Osteoblast (primary cell): ENCODE measurements at regions not wholly inside any gene's neighbourhood (a gene's known extent, or its start where the extent isn't known, plus 50 kb on each side); places are given as distances from the start of the nearest gene placed in this dataset.

Experiments used
- DNase-seq: peaks from one replicate; pipeline ENCODE4 v3.0.0; 2011; ENCODE audit warnings: low spot score, mixed read lengths; ENCODE audit not compliant: insufficient read length; ENCODE audit errors: missing footprints
- H2AFZ ChIP-seq: 2 replicates; pipeline ENCODE4 v1.6.0; 2011; ENCODE audit warnings: mild to moderate bottlenecking, low read length
- H3K27ac ChIP-seq: 2 replicates; pipeline ENCODE4 v1.5.1; 2011; ENCODE audit warnings: mild to moderate bottlenecking, low read depth, low read length, moderate library complexity
- H3K27me3 ChIP-seq: 2 replicates; pipeline ENCODE4 v1.6.0; 2012; ENCODE audit warnings: mild to moderate bottlenecking, control low read depth, inconsistent platforms, low read length, moderate library complexity; ENCODE audit not compliant: insufficient read depth
- H3K36me3 ChIP-seq: 2 replicates; pipeline ENCODE4 v1.5.1; 2011; ENCODE audit warnings: mild to moderate bottlenecking, low read length, control low read depth, moderate library complexity; ENCODE audit not compliant: insufficient read depth
- H3K4me1 ChIP-seq: 2 replicates; pipeline ENCODE4 v1.5.1; 2011; ENCODE audit warnings: mild to moderate bottlenecking, low read length, control low read depth, moderate library complexity; ENCODE audit not compliant: insufficient read depth
- H3K4me2 ChIP-seq: 2 replicates; pipeline ENCODE4 v1.6.0; 2011; ENCODE audit warnings: mild to moderate bottlenecking, low read length; ENCODE audit not compliant: insufficient read depth
- H3K4me3 ChIP-seq: fragments of 200-600 bp; sonication (generic); 3 replicates; pipeline ENCODE4 v1.5.1; 2012; ENCODE audit warnings: mild to moderate bottlenecking, low read length, inconsistent platforms; ENCODE audit not compliant: insufficient read depth
- H3K79me2 ChIP-seq: 2 replicates; pipeline ENCODE4 v1.6.0; 2012; ENCODE audit warnings: mild to moderate bottlenecking, low read length, control low read depth, inconsistent platforms; ENCODE audit not compliant: insufficient read depth
- H3K9me3 ChIP-seq: 2 replicates; pipeline ENCODE4 v1.5.1; 2011; ENCODE audit warnings: low read depth, low read length, control low read depth
- H4K20me1 ChIP-seq: 2 replicates; pipeline ENCODE4 v1.6.0; 2012; ENCODE audit warnings: mild to moderate bottlenecking, low read length, control low read depth; ENCODE audit not compliant: insufficient read depth
- CTCF ChIP-seq: IDR thresholded peaks from 2 replicates; pipeline ENCODE4 v1.5.1; 2011; ENCODE audit warnings: mild to moderate bottlenecking, low read depth, low read length, moderate library complexity; ENCODE audit errors: extremely low read depth

GRCh38 chr12:98372340-98373024 is 142.9 kb upstream of the TMPO start:
- no peaks in the 10 kb centered on the region for H4K20me1 ChIP-seq
- no peak for DNase-seq
- H3K4me1 ChIP-seq: no peaks in the 10 kb centered on the region
- H3K27ac ChIP-seq: no peak overlapping the region
- no peak overlapping the region for H3K4me2 ChIP-seq
- TF ChIP-seq CTCF: no peak
- H3K4me3 ChIP-seq: no peak overlapping the region
- no peaks in the 10 kb centered on the region for H3K9me3 ChIP-seq
- no peaks in the 10 kb centered on the region for H3K36me3 ChIP-seq
- H3K27me3 ChIP-seq: peaks cover 3% of the 10 kb centered on the region
- no peaks in the 10 kb centered on the region for H3K79me2 ChIP-seq
- H2AFZ ChIP-seq: no peak overlapping the region

GRCh38 chr12:98373025-98373554 is 142.3 kb upstream of the TMPO start:
- DNase-seq: no peak

DNA sequence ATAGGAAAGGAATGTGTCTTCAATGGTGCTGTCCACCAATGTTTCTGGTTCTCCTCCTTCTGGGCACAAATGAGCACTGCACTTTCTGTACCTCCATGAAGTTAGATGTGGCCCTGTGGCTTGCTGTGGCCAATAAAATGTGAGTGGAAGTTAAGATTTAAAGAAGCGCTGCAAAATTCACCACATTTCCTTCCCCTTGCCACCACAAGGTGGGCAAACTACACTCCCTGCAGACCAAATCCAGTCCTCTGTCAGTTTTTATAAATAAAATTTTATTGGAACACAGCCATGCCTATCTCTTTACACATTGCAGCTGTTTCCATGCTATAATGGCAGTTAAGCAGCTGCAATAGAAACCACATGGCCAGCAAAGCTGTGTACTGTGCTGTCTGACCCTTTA is 141.4 kb upstream of the TMPO start:
- no peaks in the 10 kb centered on the region for H3K36me3 ChIP-seq
- H3K27ac ChIP-seq: no peak overlapping the region
- no peaks in the 10 kb centered on the region for H4K20me1 ChIP-seq
- H2AFZ ChIP-seq: no peak overlapping the region
- H3K79me2 ChIP-seq: no peaks in the 10 kb centered on the region
- DNase-seq: no peak
- peaks cover 3% of the 10 kb centered on the region for H3K27me3 ChIP-seq
- H3K9me3 ChIP-seq: no peaks in the 10 kb centered on the region
- TF ChIP-seq CTCF: peak; percentile 41
- H3K4me1 ChIP-seq: no peaks in the 10 kb centered on the region
- no peak overlapping the region for H3K4me3 ChIP-seq
- H3K4me2 ChIP-seq: no peak overlapping the region

More at GRCh38 chr12:98373025-98373554, 142.3 kb upstream of the TMPO start:
- Histone ChIP-seq H3K27ac (no peak overlapping the region), H2AFZ (no peak overlapping the region), H4K20me1 (no peaks in the 10 kb centered on the region), H3K27me3 (peaks cover 3% of the 10 kb centered on the region), H3K36me3 (no peaks in the 10 kb centered on the region), H3K4me2 (no peak overlapping the region), H3K9me3 (no peaks in the 10 kb centered on the region), H3K79me2 (no peaks in the 10 kb centered on the region), H3K4me1 (no peaks in the 10 kb centered on the region), H3K4me3 (no peak overlapping the region)
- TF ChIP-seq CTCF: peak; percentile 64

GRCh38 chr12:98379106-98379505 is 136.3 kb upstream of the TMPO start:
- H3K79me2 ChIP-seq: no peaks in the 10 kb centered on the region
- H2AFZ ChIP-seq: no peak overlapping the region
- peaks cover 3% of the 10 kb centered on the region for H3K27me3 ChIP-seq
- DNase-seq: no peak
- H3K4me3 ChIP-seq: no peak overlapping the region
- no peak overlapping the region for H3K4me2 ChIP-seq
- H3K27ac ChIP-seq: no peak overlapping the region
- no peaks in the 10 kb centered on the region for H3K4me1 ChIP-seq
- H3K9me3 ChIP-seq: no peaks in the 10 kb centered on the region
- TF ChIP-seq CTCF: no peak
- H4K20me1 ChIP-seq: no peaks in the 10 kb centered on the region
- H3K36me3 ChIP-seq: no peaks in the 10 kb centered on the region
